Liver (tissue), 3 donors: ENCODE measurements at regions not wholly inside any gene's neighbourhood (a gene's known extent, or its start where the extent isn't known, plus 50 kb on each side); places are given as distances from the start of the nearest gene placed in this dataset.

Source experiments
- CTCF ChIP-seq: fragments of 150-350 bp; IDR thresholded peaks from 2 replicates; pipeline ENCODE4 v1.5.1; 2017; ENCODE audit warnings: improper control_type of control experiment, low read depth, low read length; ENCODE audit not compliant: missing input control
- SP1 ChIP-seq: IDR thresholded peaks from 2 replicates; pipeline ENCODE4 v1.6.1; 2018; ENCODE audit warnings: antibody characterized with exemption, mild to moderate bottlenecking
- donor health status: healthy.
- donor health status: healthy.

GRCh38 chr22:27064386-27064785 lies 407.0 kb downstream of the MIAT start:
- TF ChIP-seq SP1 (no peak), CTCF (no peak)
